HG03558 (cell line): ENCODE measurements at regions not wholly inside any gene's neighbourhood (a gene's known extent, or its start where the extent isn't known, plus 50 kb on each side); places are given as distances from the start of the nearest gene placed in this dataset.

Experiments
- ATAC-seq: cut with Tn5 transposase; IDR thresholded peaks from one replicate; pipeline ENCODE4 v1.9.1; 2021; ENCODE audit warnings: moderate number of reproducible peaks; ENCODE audit not compliant: unreplicated experiment; ENCODE audit errors: extremely low read depth

- ATAC-seq = no peak
These were observed 298.5 kb downstream of the RRAGC start for GRCh38 chr1:38561110-38561509.

GRCh38 chr1:38560457-38560856, 299.1 kb downstream of the RRAGC start:
- ATAC-seq = no peak

- ATAC-seq = no peak
These were observed 300.0 kb downstream of the RRAGC start for GRCh38 chr1:38559446-38560165.

GRCh38 chr1:38558500-38559445, 300.8 kb downstream of the RRAGC start:
- no peak for ATAC-seq

- ATAC-seq = no peak
These were observed 301.5 kb downstream of the RRAGC start for GRCh38 chr1:38558055-38558454.

GRCh38 chr1:38555594-38555993, 304.0 kb downstream of the RRAGC start:
- ATAC-seq = no peak

- ATAC-seq = no peak
These were observed 304.4 kb downstream of the RRAGC start for GRCh38 chr1:38555130-38555529.

GRCh38 chr1:38551318-38552307, 308.0 kb downstream of the RRAGC start:
- no peak for ATAC-seq

GRCh38 chr1:38549191-38549590, 310.4 kb downstream of the RRAGC start:
- ATAC-seq = no peak

GRCh38 chr1:38547321-38547720, 312.3 kb downstream of the RRAGC start:
- ATAC-seq = no peak

GRCh38 chr1:38546636-38547035, 312.9 kb downstream of the RRAGC start:
- ATAC-seq = no peak

- ATAC-seq = no peak
These were observed 318.3 kb downstream of the RRAGC start for GRCh38 chr1:38541223-38541622.

- no peak for ATAC-seq
These were observed 319.6 kb downstream of the RRAGC start for GRCh38 chr1:38539931-38540330.

GRCh38 chr1:38538834-38539233, 320.7 kb downstream of the RRAGC start:
- ATAC-seq = no peak

GRCh38 chr1:38536089-38536488, 323.5 kb downstream of the RRAGC start:
- no peak for ATAC-seq

- ATAC-seq = no peak
These were observed 325.1 kb downstream of the RRAGC start for GRCh38 chr1:38534473-38534823.

- no peak for ATAC-seq
These were observed 325.6 kb downstream of the RRAGC start for GRCh38 chr1:38533772-38534472.

- no peak for ATAC-seq
These were observed 328.6 kb downstream of the RRAGC start for GRCh38 chr1:38530957-38531356.

GRCh38 chr1:38529946-38530345, 329.6 kb downstream of the RRAGC start:
- no peak for ATAC-seq

GRCh38 chr1:38529391-38529790, 330.2 kb downstream of the RRAGC start:
- ATAC-seq = no peak
